ENCODE measurements at regions not wholly inside any gene's neighbourhood (a gene's known extent, or its start where the extent isn't known, plus 50 kb on each side); places are given as distances from the start of the nearest gene placed in this dataset.

- Histone ChIP-seq H3K4me1 (ENCODE audit: insufficient read depth, low read length, severe bottlenecking) (no peaks in the 10 kb centered on the region), H3K9me3 (ENCODE audit: low read length) (no peaks in the 10 kb centered on the region), H3K9me2 (ENCODE audit: low read depth, low read length) (no peaks in the 10 kb centered on the region), H3K36me3 (ENCODE audit: insufficient read depth, low read length) (no peaks in the 10 kb centered on the region), H3K79me2 (ENCODE audit: insufficient read depth, low read length) (no peaks in the 10 kb centered on the region), H3K9ac (ENCODE audit: low read length) (no peak overlapping the region), H4K20me1 (ENCODE audit: insufficient read depth, low read length) (no peaks in the 10 kb centered on the region), H3K27ac (ENCODE audit: low read depth, low read length, poor library complexity, severe bottlenecking) (no peak overlapping the region), H3K27me3 (ENCODE audit: insufficient read depth, low read length) (no peaks in the 10 kb centered on the region), H3K4me2 (ENCODE audit: low read length) (no peak overlapping the region), H2AFZ (ENCODE audit: low read length) (no peak overlapping the region), H3F3A (ENCODE audit: insufficient read depth, low read length) (no peaks in the 10 kb centered on the region), H3K4me3 (ENCODE audit: low read depth, low read length, poor library complexity, severe bottlenecking) (no peak overlapping the region)
- TF ChIP-seq CTCF (IDR thresholded peaks at IDR 0.05; ENCODE audit: low read length) (no peak), EZH2 (IDR thresholded peaks at IDR 0.05; ENCODE audit: borderline replicate concordance, low read length) (no peak)
Observed at GRCh38 chr9:38183994-38184568, 115.1 kb upstream of the SHB start.

DNA sequence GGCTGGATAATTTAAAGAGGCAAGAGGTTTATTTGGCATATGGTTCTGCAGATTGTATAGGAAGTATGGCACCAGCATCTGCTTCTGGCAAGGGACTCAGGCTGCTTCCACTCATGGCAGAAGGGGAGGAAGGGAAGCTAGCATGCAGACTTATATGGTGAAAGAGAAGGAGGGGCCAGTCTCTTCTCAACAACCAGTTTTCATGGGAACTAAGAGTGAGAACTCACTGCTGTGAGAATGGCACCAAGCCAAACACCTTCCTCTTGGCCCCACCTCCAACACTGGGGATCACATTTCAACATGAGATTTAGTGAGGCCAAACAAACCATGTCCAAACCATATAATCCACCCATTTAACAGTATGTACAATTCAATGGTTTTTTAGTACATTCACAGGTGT lies 113.3 kb upstream of the SHB start:
- Histone ChIP-seq H3K9me2 (ENCODE audit: low read depth, low read length) (no peaks in the 10 kb centered on the region), H3K4me1 (ENCODE audit: insufficient read depth, low read length, severe bottlenecking) (no peaks in the 10 kb centered on the region), H3K4me2 (ENCODE audit: low read length) (no peak overlapping the region), H3K36me3 (ENCODE audit: insufficient read depth, low read length) (no peaks in the 10 kb centered on the region), H3K4me3 (ENCODE audit: low read depth, low read length, poor library complexity, severe bottlenecking) (no peak overlapping the region), H3K79me2 (ENCODE audit: insufficient read depth, low read length) (no peaks in the 10 kb centered on the region), H3K9ac (ENCODE audit: low read length) (no peak overlapping the region), H3K27ac (ENCODE audit: low read depth, low read length, poor library complexity, severe bottlenecking) (no peak overlapping the region), H3F3A (ENCODE audit: insufficient read depth, low read length) (no peaks in the 10 kb centered on the region), H3K27me3 (ENCODE audit: insufficient read depth, low read length) (no peaks in the 10 kb centered on the region), H3K9me3 (ENCODE audit: low read length) (no peaks in the 10 kb centered on the region), H4K20me1 (ENCODE audit: insufficient read depth, low read length) (no peaks in the 10 kb centered on the region), H2AFZ (ENCODE audit: low read length) (no peak overlapping the region)
- TF ChIP-seq EZH2 (IDR thresholded peaks at IDR 0.05; ENCODE audit: borderline replicate concordance, low read length) = no peak
- TF ChIP-seq CTCF (IDR thresholded peaks at IDR 0.05; ENCODE audit: low read length) = no peak

DNA sequence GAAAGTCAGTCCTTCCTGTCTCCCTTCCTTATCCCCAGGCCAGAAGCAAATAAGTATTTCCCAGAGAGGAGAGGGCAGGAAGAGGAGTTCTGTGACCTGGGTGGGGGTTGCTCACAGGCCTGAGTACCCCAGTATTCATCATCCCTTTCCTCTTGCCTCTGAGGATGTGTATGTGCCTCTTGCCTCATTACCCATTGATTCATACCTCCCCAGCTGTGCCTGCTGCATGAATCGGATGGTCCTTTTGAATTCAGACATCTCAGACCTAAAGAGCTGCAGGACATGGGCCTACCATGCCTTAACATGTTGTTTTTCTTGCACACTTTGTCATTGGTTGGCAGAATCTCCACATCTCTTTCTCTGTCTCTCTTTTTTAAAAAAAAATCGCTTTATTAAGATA lies 112.8 kb upstream of the SHB start:
- Histone ChIP-seq H3K36me3 (ENCODE audit: insufficient read depth, low read length) (no peaks in the 10 kb centered on the region), H3K27ac (ENCODE audit: low read depth, low read length, poor library complexity, severe bottlenecking) (no peak overlapping the region), H3K27me3 (ENCODE audit: insufficient read depth, low read length) (no peaks in the 10 kb centered on the region), H3K79me2 (ENCODE audit: insufficient read depth, low read length) (no peaks in the 10 kb centered on the region), H3K4me1 (ENCODE audit: insufficient read depth, low read length, severe bottlenecking) (no peaks in the 10 kb centered on the region), H3K4me3 (ENCODE audit: low read depth, low read length, poor library complexity, severe bottlenecking) (no peak overlapping the region), H3K4me2 (ENCODE audit: low read length) (no peak overlapping the region), H4K20me1 (ENCODE audit: insufficient read depth, low read length) (no peaks in the 10 kb centered on the region), H3K9me3 (ENCODE audit: low read length) (no peaks in the 10 kb centered on the region), H3K9ac (ENCODE audit: low read length) (no peak overlapping the region), H2AFZ (ENCODE audit: low read length) (no peak overlapping the region), H3F3A (ENCODE audit: insufficient read depth, low read length) (no peaks in the 10 kb centered on the region), H3K9me2 (ENCODE audit: low read depth, low read length) (no peaks in the 10 kb centered on the region)
- TF ChIP-seq CTCF (IDR thresholded peaks at IDR 0.05; ENCODE audit: low read length) (no peak), EZH2 (IDR thresholded peaks at IDR 0.05; ENCODE audit: borderline replicate concordance, low read length) (no peak)

All from OCI-LY1 (cell line).